GM23338 (cell line): ENCODE measurements at regions not wholly inside any gene's neighbourhood (a gene's known extent, or its start where the extent isn't known, plus 50 kb on each side); places are given as distances from the start of the nearest gene placed in this dataset.

Source experiments
- EZH2 ChIP-seq: fragments of 200-600 bp; sonication (generic); IDR thresholded peaks from one replicate; pipeline ENCODE4 v1.8.0; 2017; ENCODE audit warnings: antibody characterized with exemption, mild to moderate bottlenecking, low read depth; ENCODE audit not compliant: unreplicated experiment
- EZH2phosphoT487 ChIP-seq: fragments of 200-600 bp; sonication (generic); IDR thresholded peaks from one replicate; pipeline ENCODE4 v1.8.1; 2018; ENCODE audit warnings: antibody characterized with exemption; ENCODE audit not compliant: unreplicated experiment
- NANOG ChIP-seq: IDR thresholded peaks from 2 replicates; pipeline ENCODE4 v1.6.1; 2016; ENCODE audit warnings: antibody characterized with exemption, borderline replicate concordance
- POLR2AphosphoS5 ChIP-seq: IDR thresholded peaks from 2 replicates; pipeline ENCODE4 v1.6.1; 2016; ENCODE audit warnings: antibody characterized with exemption, low read depth
- ZNF114 ChIP-seq: fragments of 250-450 bp; sonication (Bioruptor Pico); IDR thresholded peaks from 2 replicates; pipeline ENCODE4 v1.5.0; 2020; ENCODE audit warnings: mild to moderate bottlenecking, moderate library complexity
- ZNF331 ChIP-seq: fragments of 250-450 bp; sonication (Bioruptor Pico); IDR thresholded peaks from 2 replicates; pipeline ENCODE4 v1.5.0; 2020; ENCODE audit warnings: low read depth, mild to moderate bottlenecking, moderate library complexity
- TF ChIP-seq, protein P1 (sequence below), 2 experiments: fragments of 200-600 bp in 1 of 2; sonication (generic) in 1 of 2; conservative IDR thresholded peaks; 2 replicates each; pipeline versions ENCODE4 v1.5.1 to v1.6.1; 2016 to 2017; ENCODE audit warnings: antibody characterized with exemption in 2 of 2, low read depth in 2 of 2, mild to moderate bottlenecking in 2 of 2, moderate library complexity in 1 of 2
- TF ChIP-seq, protein P2 (sequence below): IDR thresholded peaks from one replicate; pipeline ENCODE4 v1.6.1; 2018; ENCODE audit warnings: antibody characterized with exemption; ENCODE audit not compliant: unreplicated experiment
- TF ChIP-seq, protein P3 (sequence below): fragments of 250-450 bp; sonication (Bioruptor Pico); IDR thresholded peaks from 2 replicates; pipeline ENCODE4 v1.5.0; 2020; ENCODE audit warnings: mild to moderate bottlenecking, moderate library complexity
- TF ChIP-seq, protein P4 (sequence below): IDR thresholded peaks from 2 replicates; pipeline ENCODE4 v1.6.1; 2016; ENCODE audit warnings: antibody characterized with exemption

DNA sequence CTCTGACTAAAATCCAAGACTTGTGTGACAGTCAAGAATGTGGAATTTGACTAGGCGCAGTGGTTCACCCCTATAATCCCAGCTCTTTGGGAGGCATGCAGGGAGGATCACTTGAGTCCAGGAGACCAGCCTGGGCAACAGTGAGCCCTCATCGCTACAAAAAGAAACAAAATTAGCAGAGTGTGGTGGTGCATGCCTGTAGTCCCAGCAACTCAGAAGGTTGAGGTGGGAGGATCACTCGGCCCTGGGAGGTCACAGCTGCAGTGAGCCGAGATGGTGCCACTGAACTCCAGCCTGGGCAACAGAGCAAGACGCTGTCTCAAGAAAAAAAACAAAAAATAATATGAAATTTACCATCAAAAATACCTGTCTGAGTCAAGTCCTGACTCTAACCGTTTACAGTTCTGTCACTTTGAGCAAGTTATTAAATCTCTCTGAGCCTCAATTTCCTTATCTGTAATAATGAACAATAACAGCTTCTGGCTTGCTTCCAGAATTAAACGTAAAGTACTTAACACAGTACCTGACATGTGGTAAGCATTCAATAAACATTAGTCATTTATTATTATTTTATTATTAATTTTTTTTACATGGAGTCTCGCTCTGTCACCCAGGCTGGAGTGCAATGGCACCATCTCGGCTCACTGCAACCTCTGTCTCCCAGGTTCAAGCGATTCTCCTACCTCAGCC, 204.6 kb upstream of the TSC22D1 start:
- TF ChIP-seq, protein P1, sequence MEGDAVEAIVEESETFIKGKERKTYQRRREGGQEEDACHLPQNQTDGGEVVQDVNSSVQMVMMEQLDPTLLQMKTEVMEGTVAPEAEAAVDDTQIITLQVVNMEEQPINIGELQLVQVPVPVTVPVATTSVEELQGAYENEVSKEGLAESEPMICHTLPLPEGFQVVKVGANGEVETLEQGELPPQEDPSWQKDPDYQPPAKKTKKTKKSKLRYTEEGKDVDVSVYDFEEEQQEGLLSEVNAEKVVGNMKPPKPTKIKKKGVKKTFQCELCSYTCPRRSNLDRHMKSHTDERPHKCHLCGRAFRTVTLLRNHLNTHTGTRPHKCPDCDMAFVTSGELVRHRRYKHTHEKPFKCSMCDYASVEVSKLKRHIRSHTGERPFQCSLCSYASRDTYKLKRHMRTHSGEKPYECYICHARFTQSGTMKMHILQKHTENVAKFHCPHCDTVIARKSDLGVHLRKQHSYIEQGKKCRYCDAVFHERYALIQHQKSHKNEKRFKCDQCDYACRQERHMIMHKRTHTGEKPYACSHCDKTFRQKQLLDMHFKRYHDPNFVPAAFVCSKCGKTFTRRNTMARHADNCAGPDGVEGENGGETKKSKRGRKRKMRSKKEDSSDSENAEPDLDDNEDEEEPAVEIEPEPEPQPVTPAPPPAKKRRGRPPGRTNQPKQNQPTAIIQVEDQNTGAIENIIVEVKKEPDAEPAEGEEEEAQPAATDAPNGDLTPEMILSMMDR (conservative IDR thresholded peaks at IDR 0.05; ENCODE audit: low read depth in 2 of 2), result no peak
- TF ChIP-seq EZH2 (no peak), ZNF114 (CRISPR knock-in tag) (no peak), NANOG (no peak), ZNF331 (no peak), POLR2AphosphoS5 (no peak), EZH2phosphoT487 (no peak)
- TF ChIP-seq, protein P2, sequence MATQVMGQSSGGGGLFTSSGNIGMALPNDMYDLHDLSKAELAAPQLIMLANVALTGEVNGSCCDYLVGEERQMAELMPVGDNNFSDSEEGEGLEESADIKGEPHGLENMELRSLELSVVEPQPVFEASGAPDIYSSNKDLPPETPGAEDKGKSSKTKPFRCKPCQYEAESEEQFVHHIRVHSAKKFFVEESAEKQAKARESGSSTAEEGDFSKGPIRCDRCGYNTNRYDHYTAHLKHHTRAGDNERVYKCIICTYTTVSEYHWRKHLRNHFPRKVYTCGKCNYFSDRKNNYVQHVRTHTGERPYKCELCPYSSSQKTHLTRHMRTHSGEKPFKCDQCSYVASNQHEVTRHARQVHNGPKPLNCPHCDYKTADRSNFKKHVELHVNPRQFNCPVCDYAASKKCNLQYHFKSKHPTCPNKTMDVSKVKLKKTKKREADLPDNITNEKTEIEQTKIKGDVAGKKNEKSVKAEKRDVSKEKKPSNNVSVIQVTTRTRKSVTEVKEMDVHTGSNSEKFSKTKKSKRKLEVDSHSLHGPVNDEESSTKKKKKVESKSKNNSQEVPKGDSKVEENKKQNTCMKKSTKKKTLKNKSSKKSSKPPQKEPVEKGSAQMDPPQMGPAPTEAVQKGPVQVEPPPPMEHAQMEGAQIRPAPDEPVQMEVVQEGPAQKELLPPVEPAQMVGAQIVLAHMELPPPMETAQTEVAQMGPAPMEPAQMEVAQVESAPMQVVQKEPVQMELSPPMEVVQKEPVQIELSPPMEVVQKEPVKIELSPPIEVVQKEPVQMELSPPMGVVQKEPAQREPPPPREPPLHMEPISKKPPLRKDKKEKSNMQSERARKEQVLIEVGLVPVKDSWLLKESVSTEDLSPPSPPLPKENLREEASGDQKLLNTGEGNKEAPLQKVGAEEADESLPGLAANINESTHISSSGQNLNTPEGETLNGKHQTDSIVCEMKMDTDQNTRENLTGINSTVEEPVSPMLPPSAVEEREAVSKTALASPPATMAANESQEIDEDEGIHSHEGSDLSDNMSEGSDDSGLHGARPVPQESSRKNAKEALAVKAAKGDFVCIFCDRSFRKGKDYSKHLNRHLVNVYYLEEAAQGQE, result no peak
- TF ChIP-seq, protein P3, sequence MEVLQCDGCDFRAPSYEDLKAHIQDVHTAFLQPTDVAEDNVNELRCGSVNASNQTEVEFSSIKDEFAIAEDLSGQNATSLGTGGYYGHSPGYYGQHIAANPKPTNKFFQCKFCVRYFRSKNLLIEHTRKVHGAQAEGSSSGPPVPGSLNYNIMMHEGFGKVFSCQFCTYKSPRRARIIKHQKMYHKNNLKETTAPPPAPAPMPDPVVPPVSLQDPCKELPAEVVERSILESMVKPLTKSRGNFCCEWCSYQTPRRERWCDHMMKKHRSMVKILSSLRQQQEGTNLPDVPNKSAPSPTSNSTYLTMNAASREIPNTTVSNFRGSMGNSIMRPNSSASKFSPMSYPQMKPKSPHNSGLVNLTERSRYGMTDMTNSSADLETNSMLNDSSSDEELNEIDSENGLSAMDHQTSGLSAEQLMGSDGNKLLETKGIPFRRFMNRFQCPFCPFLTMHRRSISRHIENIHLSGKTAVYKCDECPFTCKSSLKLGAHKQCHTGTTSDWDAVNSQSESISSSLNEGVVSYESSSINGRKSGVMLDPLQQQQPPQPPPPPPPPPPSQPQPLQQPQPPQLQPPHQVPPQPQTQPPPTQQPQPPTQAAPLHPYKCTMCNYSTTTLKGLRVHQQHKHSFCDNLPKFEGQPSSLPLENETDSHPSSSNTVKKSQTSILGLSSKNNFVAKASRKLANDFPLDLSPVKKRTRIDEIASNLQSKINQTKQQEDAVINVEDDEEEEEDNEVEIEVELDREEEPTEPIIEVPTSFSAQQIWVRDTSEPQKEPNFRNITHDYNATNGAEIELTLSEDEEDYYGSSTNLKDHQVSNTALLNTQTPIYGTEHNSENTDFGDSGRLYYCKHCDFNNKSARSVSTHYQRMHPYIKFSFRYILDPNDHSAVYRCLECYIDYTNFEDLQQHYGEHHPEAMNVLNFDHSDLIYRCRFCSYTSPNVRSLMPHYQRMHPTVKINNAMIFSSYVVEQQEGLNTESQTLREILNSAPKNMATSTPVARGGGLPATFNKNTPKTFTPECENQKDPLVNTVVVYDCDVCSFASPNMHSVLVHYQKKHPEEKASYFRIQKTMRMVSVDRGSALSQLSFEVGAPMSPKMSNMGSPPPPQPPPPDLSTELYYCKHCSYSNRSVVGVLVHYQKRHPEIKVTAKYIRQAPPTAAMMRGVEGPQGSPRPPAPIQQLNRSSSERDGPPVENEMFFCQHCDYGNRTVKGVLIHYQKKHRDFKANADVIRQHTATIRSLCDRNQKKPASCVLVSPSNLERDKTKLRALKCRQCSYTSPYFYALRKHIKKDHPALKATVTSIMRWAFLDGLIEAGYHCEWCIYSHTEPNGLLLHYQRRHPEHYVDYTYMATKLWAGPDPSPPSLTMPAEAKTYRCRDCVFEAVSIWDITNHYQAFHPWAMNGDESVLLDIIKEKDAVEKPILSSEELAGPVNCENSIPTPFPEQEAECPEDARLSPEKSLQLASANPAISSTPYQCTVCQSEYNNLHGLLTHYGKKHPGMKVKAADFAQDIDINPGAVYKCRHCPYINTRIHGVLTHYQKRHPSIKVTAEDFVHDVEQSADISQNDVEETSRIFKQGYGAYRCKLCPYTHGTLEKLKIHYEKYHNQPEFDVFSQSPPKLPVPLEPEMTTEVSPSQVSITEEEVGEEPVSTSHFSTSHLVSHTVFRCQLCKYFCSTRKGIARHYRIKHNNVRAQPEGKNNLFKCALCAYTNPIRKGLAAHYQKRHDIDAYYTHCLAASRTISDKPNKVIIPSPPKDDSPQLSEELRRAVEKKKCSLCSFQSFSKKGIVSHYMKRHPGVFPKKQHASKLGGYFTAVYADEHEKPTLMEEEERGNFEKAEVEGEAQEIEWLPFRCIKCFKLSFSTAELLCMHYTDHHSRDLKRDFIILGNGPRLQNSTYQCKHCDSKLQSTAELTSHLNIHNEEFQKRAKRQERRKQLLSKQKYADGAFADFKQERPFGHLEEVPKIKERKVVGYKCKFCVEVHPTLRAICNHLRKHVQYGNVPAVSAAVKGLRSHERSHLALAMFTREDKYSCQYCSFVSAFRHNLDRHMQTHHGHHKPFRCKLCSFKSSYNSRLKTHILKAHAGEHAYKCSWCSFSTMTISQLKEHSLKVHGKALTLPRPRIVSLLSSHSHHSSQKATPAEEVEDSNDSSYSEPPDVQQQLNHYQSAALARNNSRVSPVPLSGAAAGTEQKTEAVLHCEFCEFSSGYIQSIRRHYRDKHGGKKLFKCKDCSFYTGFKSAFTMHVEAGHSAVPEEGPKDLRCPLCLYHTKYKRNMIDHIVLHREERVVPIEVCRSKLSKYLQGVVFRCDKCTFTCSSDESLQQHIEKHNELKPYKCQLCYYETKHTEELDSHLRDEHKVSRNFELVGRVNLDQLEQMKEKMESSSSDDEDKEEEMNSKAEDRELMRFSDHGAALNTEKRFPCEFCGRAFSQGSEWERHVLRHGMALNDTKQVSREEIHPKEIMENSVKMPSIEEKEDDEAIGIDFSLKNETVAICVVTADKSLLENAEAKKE (CRISPR knock-in tag), result no peak
- TF ChIP-seq, protein P4, sequence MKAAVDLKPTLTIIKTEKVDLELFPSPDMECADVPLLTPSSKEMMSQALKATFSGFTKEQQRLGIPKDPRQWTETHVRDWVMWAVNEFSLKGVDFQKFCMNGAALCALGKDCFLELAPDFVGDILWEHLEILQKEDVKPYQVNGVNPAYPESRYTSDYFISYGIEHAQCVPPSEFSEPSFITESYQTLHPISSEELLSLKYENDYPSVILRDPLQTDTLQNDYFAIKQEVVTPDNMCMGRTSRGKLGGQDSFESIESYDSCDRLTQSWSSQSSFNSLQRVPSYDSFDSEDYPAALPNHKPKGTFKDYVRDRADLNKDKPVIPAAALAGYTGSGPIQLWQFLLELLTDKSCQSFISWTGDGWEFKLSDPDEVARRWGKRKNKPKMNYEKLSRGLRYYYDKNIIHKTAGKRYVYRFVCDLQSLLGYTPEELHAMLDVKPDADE, result no peak
